ENCODE measurements at regions not wholly inside any gene's neighbourhood (a gene's known extent, or its start where the extent isn't known, plus 50 kb on each side); places are given as distances from the start of the nearest gene placed in this dataset.
"Not testable (repeated sequence)": the region's sequence is repeated elsewhere in the genome, so short reads cannot be mapped to it uniquely, and the experiment has no call there.

DNA sequence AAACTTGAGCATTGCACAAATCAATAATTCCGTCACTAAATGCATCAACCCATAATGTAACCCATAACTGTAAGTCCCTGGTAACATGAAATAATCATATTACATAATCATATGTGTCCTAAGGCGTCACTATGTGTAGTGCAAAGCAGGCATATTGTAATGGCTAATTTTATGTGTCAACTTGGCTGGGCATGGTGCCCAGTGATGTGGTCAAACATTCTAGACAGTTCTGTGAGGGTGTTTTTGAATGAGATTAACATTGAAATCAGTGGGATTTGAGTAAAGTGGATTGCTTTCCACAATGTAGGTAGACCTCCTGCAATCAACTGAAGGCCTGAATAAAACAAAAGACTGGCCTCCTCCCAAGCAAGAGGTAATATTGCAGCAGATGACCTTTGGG, 794.4 kb upstream of the ACO1 start:
- DNase-seq = no peak

DNA sequence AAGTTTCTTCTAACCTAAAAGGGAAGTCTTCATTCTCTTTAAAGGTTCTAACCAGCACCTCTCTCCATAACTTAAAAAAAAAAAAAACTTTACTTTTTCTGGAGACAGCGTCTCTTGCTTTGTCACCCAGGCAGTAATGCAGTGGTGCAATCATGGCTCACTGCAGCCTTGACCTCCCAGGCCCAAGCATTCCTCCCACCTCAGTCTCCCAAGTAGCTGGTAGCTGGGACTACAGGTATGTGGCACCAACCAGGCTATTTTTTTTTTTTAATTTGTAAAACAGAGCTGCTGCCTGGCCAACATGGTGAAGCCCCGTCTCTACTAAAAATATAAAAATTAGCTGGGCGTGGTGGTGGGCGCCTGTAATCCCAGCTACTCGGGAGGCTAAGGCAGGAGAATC, 787.4 kb upstream of the ACO1 start:
- DNase-seq = not testable (repeated sequence)

DNA sequence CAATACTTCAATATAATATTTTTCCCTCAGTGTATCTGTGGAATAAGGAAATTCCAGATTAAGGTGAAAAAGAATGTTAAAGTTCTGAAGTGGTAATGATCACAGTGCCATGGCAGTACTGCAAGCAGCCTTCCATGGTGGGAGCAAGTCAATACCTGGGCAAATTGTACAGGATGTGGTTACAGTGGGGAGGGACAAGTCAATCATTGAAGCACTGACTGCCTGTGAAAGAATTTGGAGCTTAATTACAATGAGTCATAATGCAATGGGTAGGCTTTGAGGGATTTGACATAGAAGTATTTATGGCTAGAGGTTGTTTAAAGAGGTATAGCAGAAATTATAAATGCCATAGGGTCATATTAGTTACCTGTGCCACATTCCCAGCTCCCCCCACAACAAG, 786.5 kb upstream of the ACO1 start:
- no peak for DNase-seq

DNA sequence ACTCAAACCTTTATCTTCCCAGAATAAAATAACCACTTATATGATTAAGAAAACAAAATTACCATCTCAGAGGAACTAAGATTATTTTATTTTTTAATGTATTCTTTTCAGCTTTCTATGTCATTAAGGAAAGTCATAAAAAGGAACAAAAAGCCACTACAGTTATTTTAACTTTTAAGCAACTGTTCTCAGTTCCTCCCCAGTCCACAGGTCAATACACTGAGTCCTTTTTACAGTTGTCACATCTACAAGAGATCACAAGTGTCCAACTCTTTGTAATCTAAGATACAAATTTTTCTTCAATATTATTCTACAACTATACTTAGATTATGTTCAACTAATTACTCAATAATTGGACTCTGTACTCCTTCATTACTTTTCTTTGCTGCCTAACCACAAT, 782.8 kb upstream of the ACO1 start:
- DNase-seq = no peak

DNA sequence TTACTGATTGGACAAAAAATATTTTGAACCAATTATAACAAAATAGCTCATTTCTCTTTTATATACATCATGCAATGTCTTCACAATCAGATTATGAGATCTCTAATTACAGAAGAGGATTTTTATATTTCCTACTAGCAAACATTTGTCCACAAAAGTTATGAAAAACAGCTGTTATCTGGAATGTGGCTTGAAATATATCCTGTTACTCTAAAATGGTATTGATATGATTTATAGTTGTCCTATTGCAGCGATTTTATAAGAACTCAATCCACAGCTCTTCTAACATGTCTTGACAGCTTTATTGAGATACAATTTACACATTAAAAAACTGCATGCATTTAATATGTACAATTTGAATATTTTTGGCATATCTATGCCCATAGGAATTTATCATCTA, 779.9 kb upstream of the ACO1 start:
- DNase-seq = no peak

DNA sequence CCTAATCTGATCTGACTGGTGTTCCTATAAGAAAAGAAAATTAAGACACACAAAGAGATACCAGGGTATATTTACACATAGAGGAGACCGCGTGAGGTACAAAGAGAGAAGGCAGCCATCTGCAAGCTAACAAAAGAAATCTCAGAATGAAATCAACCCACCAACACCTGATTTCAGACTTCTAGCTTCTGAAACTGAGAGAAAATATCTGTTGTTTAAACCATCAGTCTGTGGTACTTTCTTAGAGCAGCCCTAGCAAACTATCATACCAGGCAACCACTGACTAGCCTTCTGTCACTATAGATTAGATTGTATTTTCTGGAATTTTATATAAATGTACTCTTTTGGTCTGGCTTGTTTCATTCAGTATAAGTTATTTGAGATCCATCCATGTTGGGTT, 779.3 kb upstream of the ACO1 start:
- DNase-seq = no peak

DNA sequence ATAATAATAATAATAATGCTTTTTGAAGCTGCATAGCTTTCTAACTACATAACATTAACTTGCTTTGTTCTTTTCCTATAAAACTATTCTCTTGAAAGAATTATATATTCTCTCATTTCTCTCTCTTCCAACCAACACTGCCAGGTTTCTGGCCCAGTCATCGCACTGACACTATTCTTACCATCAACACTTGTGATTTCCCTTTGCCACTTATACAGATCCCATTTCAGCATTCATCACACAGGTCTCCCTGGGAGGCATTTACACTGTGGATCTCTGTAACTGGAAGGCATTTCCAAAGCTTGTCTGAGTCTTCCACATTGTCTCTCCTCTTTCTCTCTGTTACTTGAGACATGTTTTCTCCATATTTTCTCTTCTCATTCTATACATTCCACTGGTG, 777.8 kb upstream of the ACO1 start:
- no peak for DNase-seq

DNA sequence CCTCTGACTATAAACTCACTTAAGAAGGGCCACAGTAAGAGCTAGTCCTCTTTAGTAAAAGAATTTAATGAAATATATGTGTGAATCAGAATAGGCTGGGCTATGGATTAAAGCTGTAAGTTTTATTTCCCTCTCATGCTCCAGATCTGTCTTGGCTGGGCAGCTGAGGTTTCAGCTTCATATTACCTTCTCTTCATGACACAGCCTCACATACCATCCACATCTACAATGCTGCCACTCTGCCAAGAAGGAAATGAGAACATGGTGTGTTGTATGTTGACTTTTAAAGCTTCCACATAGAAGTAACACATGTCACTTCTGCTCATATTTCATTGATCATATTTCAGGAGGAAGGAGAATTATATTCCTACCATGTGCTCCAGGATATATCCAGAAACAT, 776.0 kb upstream of the ACO1 start:
- DNase-seq = no peak

DNA sequence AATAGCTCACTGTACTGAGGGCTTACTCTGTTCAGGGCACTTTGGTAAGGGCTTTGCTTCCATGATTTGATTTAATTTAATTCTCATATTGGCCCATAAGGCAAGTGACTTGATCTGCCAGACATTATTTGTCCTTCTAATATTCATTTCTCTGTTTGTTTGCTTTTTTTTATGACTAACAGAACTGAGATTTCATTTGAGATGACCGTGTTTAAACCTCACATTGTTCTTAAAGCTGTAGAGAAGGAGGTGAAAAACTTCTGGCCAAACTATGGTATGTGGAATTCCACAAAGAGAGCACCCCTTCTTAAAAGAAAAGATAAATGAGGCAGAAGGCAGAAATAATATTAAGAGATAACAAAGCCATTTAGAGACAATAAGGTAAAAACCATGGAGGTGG, 775.6 kb upstream of the ACO1 start:
- no peak for DNase-seq

DNA sequence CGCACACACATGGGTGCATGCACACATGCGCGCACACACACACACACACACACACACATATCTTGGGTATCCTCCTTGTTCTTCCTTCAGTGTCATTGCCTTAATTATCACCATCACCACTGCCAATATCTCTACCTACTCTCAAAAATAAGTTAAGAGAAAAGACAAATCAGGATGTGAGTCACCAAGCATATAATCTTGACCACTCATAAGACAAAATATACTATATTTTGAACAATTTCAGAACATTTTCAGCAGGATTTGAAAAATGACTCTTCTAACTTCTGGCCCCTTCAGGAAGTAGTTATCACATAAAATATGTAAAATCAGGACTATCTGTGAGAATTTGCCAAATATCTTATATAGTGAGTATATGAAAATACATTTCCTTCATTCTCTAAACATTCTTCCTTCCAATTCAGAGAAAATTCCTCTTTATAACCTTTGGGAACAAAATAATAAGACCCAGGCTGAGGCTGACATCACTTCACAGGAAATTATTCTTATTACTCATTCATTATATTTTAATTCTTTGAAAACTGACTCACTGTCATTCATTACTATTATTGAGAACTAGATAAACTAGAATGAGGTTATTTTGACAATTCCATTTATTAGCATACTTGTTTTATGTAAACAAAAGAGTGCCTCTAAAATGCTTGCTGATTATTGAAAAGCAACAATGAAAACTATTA, 772.0 kb upstream of the ACO1 start:
- DNase-seq = no peak

DNA sequence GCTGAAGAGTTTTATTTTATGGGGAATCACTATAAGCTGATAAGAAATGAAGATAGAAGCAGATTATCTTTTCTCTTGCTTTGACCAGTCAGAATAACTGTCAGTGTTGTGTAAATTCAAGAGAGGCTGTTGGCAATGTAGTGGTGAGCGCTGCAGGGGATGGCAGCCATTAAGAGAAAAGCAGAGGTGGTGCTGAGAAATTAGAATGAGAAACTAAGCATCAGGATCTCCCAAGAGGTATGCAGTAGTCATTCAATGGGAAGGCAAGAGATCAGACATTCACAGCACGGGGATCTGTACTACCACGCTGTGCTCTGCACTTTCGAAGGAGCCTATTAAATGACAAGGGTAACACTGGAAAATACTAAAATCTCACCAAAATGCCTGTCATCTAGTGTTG, 768.5 kb upstream of the ACO1 start:
- DNase-seq = no peak

DNA sequence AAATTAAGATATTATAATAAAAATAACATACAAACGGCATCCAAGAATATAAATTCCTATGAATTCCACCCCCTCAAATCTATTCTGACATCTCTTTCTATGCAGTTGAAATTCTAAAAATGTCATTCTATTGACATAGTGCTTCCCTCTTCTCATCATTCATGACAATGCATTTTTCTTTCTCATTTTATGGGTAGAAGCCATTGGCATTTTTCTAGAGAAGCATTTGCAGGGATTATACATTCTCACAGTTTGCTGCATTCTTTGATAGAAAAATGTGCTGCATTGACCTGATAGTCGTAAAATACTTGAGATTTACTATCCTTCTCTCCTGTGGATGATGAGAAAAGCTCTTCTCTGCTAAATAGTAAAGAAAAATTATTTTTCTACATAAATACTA, 760.9 kb upstream of the ACO1 start:
- DNase-seq = no peak

DNA sequence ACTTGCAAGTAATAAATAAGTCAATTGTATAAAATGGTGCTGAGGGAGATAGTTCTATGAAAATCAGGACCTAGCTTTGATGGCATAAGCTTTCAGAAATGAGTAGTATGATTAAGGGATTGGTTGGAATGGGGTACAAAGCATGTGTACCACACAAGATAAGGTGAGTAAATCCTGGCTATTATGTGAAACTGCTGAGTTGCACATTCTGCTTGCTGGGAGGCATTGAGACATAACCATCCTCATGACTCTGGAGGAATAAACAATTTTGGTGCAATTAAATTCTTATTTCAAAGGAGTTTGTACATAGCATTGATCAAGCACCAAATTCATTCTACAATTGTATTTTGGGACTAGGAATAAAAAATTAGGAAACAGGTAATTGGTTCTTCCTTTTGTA, 755.2 kb upstream of the ACO1 start:
- no peak for DNase-seq

DNA sequence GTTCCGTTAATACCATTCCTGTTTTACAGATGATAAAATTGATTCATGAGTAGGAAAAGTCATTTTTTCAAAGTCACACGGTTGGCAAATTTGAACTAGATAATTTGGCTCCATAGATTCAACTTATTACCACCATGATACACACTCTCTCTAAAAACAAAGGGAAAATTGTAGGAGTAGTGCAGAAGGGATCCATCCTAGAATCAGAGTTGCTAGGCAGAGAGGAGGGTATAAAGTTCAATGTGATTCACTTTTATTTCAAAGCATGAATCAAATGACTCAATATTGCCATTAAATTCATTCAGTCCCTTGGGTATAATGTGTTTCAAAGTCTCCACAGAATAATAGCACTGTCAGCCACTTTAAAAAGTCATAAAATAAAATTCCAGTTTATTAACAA, 747.2 kb upstream of the ACO1 start:
- DNase-seq = no peak

DNA sequence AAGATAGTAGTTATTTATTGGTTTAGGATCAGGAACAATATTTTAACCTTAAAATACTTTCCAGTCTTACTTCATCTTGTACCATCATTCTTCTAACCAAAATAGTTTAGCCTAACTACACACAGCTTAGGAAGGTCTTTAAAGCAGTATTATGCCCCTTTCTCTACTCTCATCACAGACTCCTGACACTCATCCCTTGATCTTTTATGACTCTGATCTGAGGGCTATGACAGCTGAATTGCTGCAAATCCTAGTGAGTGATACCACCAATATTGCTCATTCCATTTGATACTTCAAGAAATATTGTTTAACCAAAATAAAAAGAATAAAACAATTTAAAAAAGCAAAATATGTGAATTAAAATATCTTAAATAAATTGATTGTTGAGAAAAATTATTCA, 746.6 kb upstream of the ACO1 start:
- DNase-seq = no peak

DNA sequence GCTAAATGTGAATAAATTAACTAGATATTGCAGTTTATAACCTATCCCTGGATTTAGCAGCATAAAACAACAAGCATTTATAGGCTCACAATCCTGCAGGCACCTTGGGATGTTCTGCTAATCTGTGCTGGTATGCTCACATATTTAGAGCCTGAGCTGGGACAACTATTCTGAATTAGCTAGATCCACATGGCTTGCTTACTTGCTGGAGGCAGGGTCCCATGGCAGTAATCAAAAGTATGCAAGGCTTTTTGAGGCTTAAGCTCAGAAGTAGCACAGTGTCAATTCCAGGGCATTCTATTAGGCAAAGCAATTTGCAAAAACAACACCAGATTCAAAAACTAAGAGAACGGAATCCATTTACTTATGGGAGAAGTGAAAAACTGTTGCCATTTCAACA, 745.0 kb upstream of the ACO1 start:
- DNase-seq = no peak

DNA sequence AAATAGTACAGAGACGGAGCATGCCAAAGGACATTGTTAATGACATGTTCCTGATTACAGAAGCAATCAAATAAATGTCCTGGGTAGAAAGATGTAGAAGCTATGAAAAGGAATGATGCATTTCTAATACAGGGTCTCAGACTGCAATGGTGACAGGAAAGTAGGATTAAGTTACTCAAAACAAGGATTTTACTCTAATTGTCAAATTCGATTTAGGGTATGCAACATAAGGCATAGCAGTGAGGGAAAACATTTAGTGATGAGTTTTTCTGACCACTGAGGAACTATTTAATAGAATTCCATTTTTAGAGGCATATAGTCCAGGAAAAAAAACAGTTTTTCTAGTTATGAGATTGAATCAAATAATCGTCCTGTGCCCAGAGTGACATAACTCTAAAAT, 715.1 kb upstream of the ACO1 start:
- DNase-seq = no peak

DNA sequence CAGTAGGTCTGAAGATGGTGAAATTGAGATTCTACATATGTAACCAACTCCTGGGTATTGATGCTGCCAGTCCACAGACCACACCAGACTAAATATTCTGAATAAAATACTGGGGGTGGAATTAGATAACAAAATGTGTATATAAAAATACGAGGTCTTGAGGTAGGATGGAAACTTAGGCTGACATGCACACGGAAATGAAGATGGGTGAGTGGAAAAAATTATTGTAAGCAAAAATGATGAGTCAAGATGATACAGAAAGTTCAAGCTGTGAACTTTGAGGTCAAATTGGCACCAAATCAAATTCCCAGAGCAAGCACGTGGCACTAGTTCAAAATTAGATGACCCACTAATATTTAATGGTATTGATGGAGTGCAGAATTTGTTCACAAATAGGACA, 713.4 kb upstream of the ACO1 start:
- DNase-seq = no peak

DNA sequence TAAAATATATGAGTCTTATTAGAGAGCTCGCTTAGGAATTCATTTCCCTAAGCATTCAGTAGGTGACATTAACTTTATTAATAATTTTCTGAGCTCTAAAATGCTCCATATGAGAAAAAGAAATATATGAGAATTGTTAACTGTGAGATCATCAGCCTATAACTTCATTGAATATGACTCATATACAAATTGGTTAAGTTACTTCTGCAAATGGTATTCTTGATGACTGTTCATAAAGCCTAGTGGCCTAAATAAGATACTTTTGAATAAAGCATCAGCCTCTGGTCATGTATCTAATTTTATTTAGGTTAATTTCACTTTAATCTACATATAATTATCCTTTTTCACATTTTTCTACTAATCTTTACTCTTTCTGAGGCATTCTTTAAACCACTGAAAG, 710.2 kb upstream of the ACO1 start:
- no peak for DNase-seq

DNA sequence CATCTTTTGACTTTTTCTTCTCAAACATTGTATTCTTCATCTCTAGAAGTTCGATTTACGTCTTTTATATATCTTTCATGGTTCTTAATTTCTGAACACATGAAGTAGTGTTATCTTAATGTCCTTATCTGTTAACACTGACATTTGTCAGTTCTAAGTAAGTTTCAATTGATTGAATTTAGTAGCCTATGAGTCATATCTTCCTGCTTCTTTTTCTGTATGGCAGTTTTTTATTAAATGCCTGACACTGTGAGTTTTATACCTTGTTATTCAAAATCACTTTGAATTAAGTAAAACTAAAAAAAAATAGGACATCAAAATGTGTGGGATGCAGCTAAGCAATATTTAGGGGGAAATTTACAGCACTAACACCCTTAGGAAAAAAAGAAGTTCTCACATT, 707.0 kb upstream of the ACO1 start:
- no peak for DNase-seq

DNA sequence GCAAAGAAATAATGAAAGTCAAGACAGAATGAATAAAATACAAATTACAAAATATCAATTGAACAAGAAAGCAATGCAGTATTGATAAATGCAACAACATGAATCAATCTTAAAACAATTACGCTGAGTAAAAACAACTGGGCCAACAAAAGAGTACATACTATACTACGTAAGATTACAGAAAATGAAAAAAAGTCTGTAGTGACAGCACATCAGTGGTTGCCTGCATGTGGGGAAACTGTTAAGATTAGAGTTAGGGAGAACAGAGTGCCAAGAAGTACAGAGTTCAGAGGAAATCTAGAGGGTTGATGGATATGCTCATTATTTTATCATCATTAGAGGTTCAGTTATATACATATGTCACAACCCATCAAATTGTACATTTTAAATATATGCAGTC, 706.6 kb upstream of the ACO1 start:
- DNase-seq = no peak

DNA sequence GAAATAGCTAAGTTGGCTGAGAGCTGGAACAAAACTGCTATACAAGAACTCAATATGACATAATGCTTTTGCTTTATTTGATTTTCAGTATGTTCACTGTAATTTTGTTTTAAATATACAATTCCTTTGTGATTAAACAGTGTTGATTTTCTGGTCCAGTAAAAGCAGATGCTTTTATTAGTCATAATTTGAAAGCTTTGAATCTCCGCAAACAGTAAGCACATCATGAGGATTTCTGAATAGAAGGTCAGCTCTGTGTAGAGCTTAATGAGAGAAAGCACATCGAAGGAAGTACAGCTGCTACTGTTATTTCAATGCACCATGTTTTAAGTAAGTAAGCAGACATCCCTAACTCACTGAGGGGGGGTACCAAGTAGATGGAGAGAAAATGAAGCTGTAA, 701.3 kb upstream of the ACO1 start:
- DNase-seq = no peak

DNA sequence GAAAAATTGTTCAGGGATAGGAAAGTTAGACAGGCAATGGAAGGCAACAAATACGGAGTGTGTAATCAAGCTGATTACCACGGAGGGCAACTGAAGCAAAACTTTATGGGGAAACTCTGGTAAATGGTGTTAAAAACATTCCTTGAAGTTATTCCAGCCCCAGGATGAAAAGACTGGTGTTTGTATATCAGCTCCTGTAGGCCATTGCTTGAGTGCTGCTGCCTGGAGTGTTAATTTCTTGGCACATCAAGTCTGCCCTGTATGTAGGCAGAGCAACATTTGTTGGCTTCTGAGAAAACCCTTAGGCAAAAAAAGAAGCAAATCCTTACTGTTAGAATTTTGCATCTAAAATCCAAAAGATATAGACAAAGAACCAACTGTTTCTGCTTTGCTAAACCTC, 686.5 kb upstream of the ACO1 start:
- DNase-seq = no peak

DNA sequence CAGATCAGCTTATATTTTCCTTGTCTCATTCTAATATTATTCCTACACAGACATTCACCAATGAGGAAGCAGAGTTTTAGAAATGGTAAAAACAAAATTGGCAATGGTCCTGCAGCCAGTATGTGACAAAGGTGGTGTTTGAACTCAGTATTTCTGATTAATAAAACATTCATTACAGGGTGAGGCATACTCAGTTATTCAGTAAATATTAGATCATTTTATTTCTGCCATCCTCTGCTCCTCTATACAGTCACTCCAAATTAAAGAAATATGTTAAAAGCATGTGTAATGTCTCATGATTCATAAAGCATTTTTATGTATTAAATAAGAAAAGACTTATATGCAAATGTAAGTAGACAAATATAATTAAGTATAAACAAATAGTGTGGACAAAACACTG, 684.6 kb upstream of the ACO1 start:
- no peak for DNase-seq

DNA sequence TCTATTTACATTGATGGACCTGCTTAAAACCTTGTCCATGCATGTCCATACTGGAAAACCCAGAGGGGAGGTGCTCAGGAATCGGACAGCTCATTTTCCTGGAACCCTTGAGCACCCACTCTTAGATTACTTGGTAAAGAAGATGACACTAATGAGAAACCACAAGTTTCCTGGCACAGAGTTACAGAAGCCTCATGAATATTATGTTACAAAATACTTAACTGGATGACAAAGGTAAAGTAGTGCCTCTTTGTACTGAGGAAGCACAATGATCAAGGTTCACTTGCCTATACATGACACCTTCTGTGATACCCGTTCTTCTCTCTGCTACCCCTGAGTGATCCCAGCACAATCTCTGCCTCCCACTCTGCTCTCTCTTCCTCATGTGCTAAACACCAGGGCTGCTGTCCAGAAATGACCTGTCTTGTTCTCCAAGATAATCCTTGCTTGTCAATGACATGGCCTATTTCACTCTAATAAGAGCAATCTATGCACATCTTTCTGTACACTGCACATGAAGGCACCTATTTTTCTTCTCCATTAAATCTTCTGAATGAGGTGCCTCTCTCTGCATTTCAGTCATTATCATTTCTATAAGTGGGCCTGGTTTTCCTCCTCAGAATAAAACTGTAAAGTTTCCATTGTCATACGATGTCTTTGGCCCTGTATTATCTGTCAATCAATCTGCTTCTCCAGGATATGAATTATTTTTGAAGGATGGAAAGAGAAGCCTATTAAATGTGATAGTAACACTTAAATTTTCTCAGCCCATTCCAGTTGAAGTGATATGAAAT, 684.0 kb upstream of the ACO1 start:
- peak; percentile 4 for DNase-seq
